ENCODE measurements at regions not wholly inside any gene's neighbourhood (a gene's known extent, or its start where the extent isn't known, plus 50 kb on each side); places are given as distances from the start of the nearest gene placed in this dataset.

- CTCF ChIA-PET, result no interaction called here
- POLR2A ChIA-PET, result no interaction called here
- no peaks in the 10 kb centered on the region for H4K20me1 ChIP-seq (replicated peaks; ENCODE audit: control insufficient read depth, extremely low read depth, insufficient read depth, low read length)
Observed at GRCh38 chr20:50412069-50412468, 98.1 kb upstream of the PTPN1 start.

More at GRCh38 chr20:50412069-50412468, 98.1 kb upstream of the PTPN1 start:
- FAIRE-seq (no peak), DNase-seq (ENCODE audit: low read depth, low spot score) (no peak)
- Histone ChIP-seq H3K4me2 (ENCODE audit: insufficient read depth, low read length) (no peak overlapping the region), H3K9me3 (replicated peaks; ENCODE audit: control insufficient read depth, insufficient read depth, low read length) (no peaks in the 10 kb centered on the region), H3K27ac (ENCODE audit: insufficient read depth, low read depth, low read length) (no peak overlapping the region), H3K9me1 (replicated peaks; ENCODE audit: control insufficient read depth, extremely low read depth, insufficient read depth, low read length) (no peaks in the 10 kb centered on the region), H3K4me3 (replicated peaks in 1 of 3; ENCODE audit: insufficient read depth in 1 of 3, low read depth in 1 of 3, low read length in 3 of 3) (no peak overlapping the region), H3K36me3 (ENCODE audit: control insufficient read depth in 2 of 2, extremely low read depth in 1 of 2, insufficient read depth in 2 of 2, low read length in 2 of 2) (no peaks in the 10 kb centered on the region), H2AFZ (ENCODE audit: low read depth, low read length) (no peak overlapping the region), H3K4me1 (ENCODE audit: control insufficient read depth, extremely low read depth, insufficient read depth, low read length) (peaks cover 6% of the 10 kb centered on the region), H3K27me3 (ENCODE audit: control insufficient read depth in 2 of 2, insufficient read depth in 2 of 2, low read length in 2 of 2) (peaks cover 0 to 4% of the 10 kb centered on the region in 2 experiments), H3K9ac (replicated peaks; ENCODE audit: extremely low read depth, insufficient read depth, low read length) (no peak overlapping the region), H3K79me2 (ENCODE audit: control insufficient read depth, insufficient read depth, low read length) (no peaks in the 10 kb centered on the region)
- intact Hi-C loops (cut with micrococcal nuclease) (no loop called here), dilution Hi-C loops (cut with MboI; ENCODE audit: extremely low pct_ligation_motif_present, low sequenced_read_pairs) (no loop called here)
- TF ChIP-seq MYC (IDR thresholded peaks at IDR 0.05; ENCODE audit: low read depth, low read length) (no peak), GATA2 (IDR thresholded peaks at IDR 0.05; ENCODE audit: insufficient read depth, insufficient read length, low read depth, low read length) (no peak), POLR2A (IDR thresholded peaks at IDR 0.05; ENCODE audit: low read depth, low read length) (no peak), EZH2 (IDR thresholded peaks at IDR 0.05; ENCODE audit: borderline replicate concordance, low read depth, low read length, severe bottlenecking) (no peak), CTCF (IDR thresholded peaks at IDR 0.05; ENCODE audit: extremely low read depth in 1 of 2, insufficient read depth in 1 of 2, low read depth in 1 of 2, low read length in 2 of 2) (no peak), MAX (IDR thresholded peaks at IDR 0.05; ENCODE audit: insufficient read depth, insufficient read length) (no peak), POLR2AphosphoS5 (IDR thresholded peaks at IDR 0.05; ENCODE audit: insufficient read depth, low read depth, low read length) (no peak), FOS (IDR thresholded peaks at IDR 0.05; ENCODE audit: borderline replicate concordance, insufficient read depth, low read length) (no peak), JUN (IDR thresholded peaks at IDR 0.05; ENCODE audit: borderline replicate concordance, insufficient read depth, insufficient read length, low read depth) (no peak)
- BruUV-seq (replicated peaks), result no TSS peak

Data from endothelial cell of umbilical vein (primary cell).